CD14-positive monocyte (primary cell): ENCODE measurements at regions not wholly inside any gene's neighbourhood (a gene's known extent, or its start where the extent isn't known, plus 50 kb on each side); places are given as distances from the start of the nearest gene placed in this dataset.

Experiments
- DNase-seq, 3 donors: peaks; one replicate each; pipeline ENCODE4 v3.0.0-alpha.2; 2011 to 2022
- H2AFZ ChIP-seq: 2 replicates; pipeline ENCODE4 v1.6.0; 2012; ENCODE audit warnings: mild to moderate bottlenecking, low read depth, low read length, inconsistent platforms; ENCODE audit not compliant: insufficient read depth, poor library complexity, severe bottlenecking
- H3K27ac ChIP-seq, 2 donors: 1 replicate in 1 of 2; 2 replicates in 1 of 2; pipeline ENCODE4 v1.5.1; 2012 to 2013; ENCODE audit warnings: low read length in 2 of 2, control low read depth in 1 of 2, inconsistent platforms in 1 of 2, low read depth in 1 of 2, mild to moderate bottlenecking in 1 of 2
- H3K27me3 ChIP-seq, 2 donors: one replicate each; pipeline versions ENCODE4 v1.6.0 to v1.6.1; 2011 to 2013; ENCODE audit warnings: low read length in 2 of 2; ENCODE audit not compliant: control insufficient read depth in 2 of 2, insufficient read depth in 2 of 2
- H3K36me3 ChIP-seq, 2 donors: replicated peaks in 1 of 2; 1 replicate in 1 of 2; 2 replicates in 1 of 2; pipeline versions ENCODE4 v1.5.1 to v1.6.1; 2012 to 2013; ENCODE audit warnings: low read length in 2 of 2, control low read depth in 1 of 2, inconsistent platforms in 1 of 2, mild to moderate bottlenecking in 1 of 2; ENCODE audit not compliant: insufficient read depth in 2 of 2, control insufficient read depth in 1 of 2
- H3K4me1 ChIP-seq, 2 donors: 1 replicate in 1 of 2; 2 replicates in 1 of 2; pipeline versions ENCODE4 v1.5.1 to v1.6.1; 2012 to 2013; ENCODE audit warnings: low read length in 2 of 2, control low read depth in 1 of 2, inconsistent platforms in 1 of 2, mild to moderate bottlenecking in 1 of 2, moderate library complexity in 1 of 2; ENCODE audit not compliant: insufficient read depth in 2 of 2, control insufficient read depth in 1 of 2
- H3K4me2 ChIP-seq: replicated peaks from 2 replicates; pipeline ENCODE3; 2012; ENCODE audit warnings: low read length, moderate library complexity, mild to moderate bottlenecking; ENCODE audit not compliant: poor library complexity, severe bottlenecking; ENCODE audit errors: extremely low read depth
- H3K4me3 ChIP-seq, 3 experiments: fragments of 200-600 bp in 1 of 3; sonication (generic) in 1 of 3; replicated peaks in 1 of 3; 1 replicate in 2 of 3; 2 replicates in 1 of 3; pipeline ENCODE4 v1.5.1; 2011 to 2013; ENCODE audit warnings: low read length in 3 of 3, mild to moderate bottlenecking in 3 of 3, control low read depth in 2 of 3, low read depth in 2 of 3, inconsistent platforms in 1 of 3, moderate library complexity in 1 of 3
- H3K79me2 ChIP-seq: 2 replicates; pipeline ENCODE4 v1.6.0; 2012; ENCODE audit warnings: mild to moderate bottlenecking, control low read depth, inconsistent platforms, low read length, moderate library complexity; ENCODE audit not compliant: insufficient read depth
- H3K9ac ChIP-seq: 2 replicates; pipeline ENCODE4 v1.6.0; 2017; ENCODE audit warnings: low read length, mild to moderate bottlenecking; ENCODE audit not compliant: insufficient read depth, poor library complexity, severe bottlenecking
- H3K9me3 ChIP-seq, 2 donors: replicated peaks in 1 of 2; 1 replicate in 1 of 2; 2 replicates in 1 of 2; pipeline versions ENCODE4 v1.5.1 to v1.6.1; 2012 to 2013; ENCODE audit warnings: low read length in 2 of 2, control low read depth in 1 of 2; ENCODE audit not compliant: control insufficient read depth in 1 of 2, insufficient read depth in 1 of 2
- H4K20me1 ChIP-seq: 2 replicates; pipeline ENCODE4 v1.6.0; 2012; ENCODE audit warnings: mild to moderate bottlenecking, low read length, control low read depth, moderate library complexity; ENCODE audit not compliant: insufficient read depth
- H3K27ac Mint-ChIP-seq, 7 donors: one replicate each; pipeline ENCODE4 v1.8.0; 2020; ENCODE audit warnings: mild to moderate bottlenecking in 7 of 7, mixed read lengths in 7 of 7, moderate library complexity in 6 of 7, inconsistent platforms in 2 of 7
- H3K27me3 Mint-ChIP-seq, 3 donors: one replicate each; pipeline ENCODE4 v1.8.0; 2021 to 2022; ENCODE audit warnings: low read depth in 3 of 3, mild to moderate bottlenecking in 3 of 3, mixed read lengths in 3 of 3, moderate library complexity in 3 of 3, inconsistent platforms in 1 of 3
- H3K36me3 Mint-ChIP-seq, 2 donors: one replicate each; pipeline ENCODE4 v1.8.0; 2020; ENCODE audit warnings: mixed read lengths in 2 of 2, inconsistent platforms in 1 of 2, mild to moderate bottlenecking in 1 of 2
- H3K4me1 Mint-ChIP-seq: one replicate; pipeline ENCODE4 v1.8.0; 2020; ENCODE audit warnings: mild to moderate bottlenecking, mixed read lengths
- H3K4me3 Mint-ChIP-seq, 2 donors: one replicate each; pipeline ENCODE4 v1.8.0; 2020; ENCODE audit warnings: mild to moderate bottlenecking in 2 of 2, mixed read lengths in 2 of 2, moderate library complexity in 1 of 2
- H3K9me3 Mint-ChIP-seq, 7 donors: one replicate each; pipeline ENCODE4 v1.8.0; 2020 to 2022; ENCODE audit warnings: mixed read lengths in 7 of 7, mild to moderate bottlenecking in 6 of 7, moderate library complexity in 6 of 7, inconsistent platforms in 2 of 7
- CTCF ChIP-seq: fragments of 200-600 bp; IDR thresholded peaks from one replicate; pipeline ENCODE4 v1.8.0; 2022; ENCODE audit warnings: antibody characterized with exemption, mild to moderate bottlenecking
- WGBS: methylation state at CpG from one replicate; pipeline ENCODE4 v1.1.5; 2013; ENCODE audit warnings: missing lambda C conversion rate; ENCODE audit not compliant: insufficient coverage; 5-methylcytosine and 5-hydroxymethylcytosine counted together
- intact Hi-C, 2 donors: fragments of 100-400 bp; cut with micrococcal nuclease; formaldehyde crosslinking; loops; one replicate each; pipeline versions ENCODE4 v1.15.0 to v1.15.1; 2023

GRCh38 chr1:166628259-166628658 is 211.0 kb upstream of the POGK start:
- no peak for DNase-seq
- Histone ChIP-seq H3K9me3 (peaks cover 0 to 3% of the 10 kb centered on the region in 2 donors), H3K9ac (no peak overlapping the region), H3K4me1 (no peaks in the 10 kb centered on the region), H3K79me2 (no peaks in the 10 kb centered on the region), H3K27ac (no peak overlapping the region), H4K20me1 (no peaks in the 10 kb centered on the region), H3K27me3 (no peaks in the 10 kb centered on the region), H3K4me3 (no peak overlapping the region), H2AFZ (no peak overlapping the region), H3K4me2 (no peak overlapping the region), H3K36me3 (no peaks in the 10 kb centered on the region)
- Mint-ChIP-seq H3K4me1 (no peaks in the 10 kb centered on the region), H3K4me3 (no peak overlapping the region), H3K27me3 (peaks cover 0 to 5% (median 3%) of the 10 kb centered on the region in 3 donors), H3K9me3 (peaks cover 0 to 2% (median 0%) of the 10 kb centered on the region in 7 donors), H3K27ac (no peak overlapping the region), H3K36me3 (no peaks in the 10 kb centered on the region)
- WGBS = no CpG with 5 or more reads among the region's 1 CpG
- TF ChIP-seq CTCF = no peak
- intact Hi-C loops = no loop called here

- Histone ChIP-seq H2AFZ (no peak overlapping the region), H3K79me2 (no peaks in the 10 kb centered on the region), H4K20me1 (no peaks in the 10 kb centered on the region), H3K4me2 (no peak overlapping the region), H3K9me3 (peaks cover 0 to 3% of the 10 kb centered on the region in 2 donors), H3K27me3 (no peaks in the 10 kb centered on the region), H3K4me3 (no peak overlapping the region), H3K9ac (no peak overlapping the region), H3K36me3 (no peaks in the 10 kb centered on the region), H3K27ac (no peak overlapping the region), H3K4me1 (no peaks in the 10 kb centered on the region)
- peaks cover 0 to 2% (median 0%) of the 10 kb centered on the region in 7 donors for H3K9me3 Mint-ChIP-seq
- TF ChIP-seq CTCF = no peak
- no peak for DNase-seq
- intact Hi-C loops = no loop called here
- no peaks in the 10 kb centered on the region for H3K4me1 Mint-ChIP-seq
- H3K4me3 Mint-ChIP-seq = no peak overlapping the region
- no peak overlapping the region for H3K27ac Mint-ChIP-seq
- H3K36me3 Mint-ChIP-seq = no peaks in the 10 kb centered on the region
- no CpG with 5 or more reads among the region's 1 CpG for WGBS
- peaks cover 0 to 7% (median 1%) of the 10 kb centered on the region in 3 donors for H3K27me3 Mint-ChIP-seq
These were observed 209.3 kb upstream of the POGK start for GRCh38 chr1:166629946-166630345.
